ENCODE measurements at regions not wholly inside any gene's neighbourhood (a gene's known extent, or its start where the extent isn't known, plus 50 kb on each side); places are given as distances from the start of the nearest gene placed in this dataset.
A peak's percentile ranks its signal among the peaks of the same experiment; 100 is the strongest.
"Not testable (repeated sequence)": the region's sequence is repeated elsewhere in the genome, so short reads cannot be mapped to it uniquely, and the experiment has no call there.

DNA sequence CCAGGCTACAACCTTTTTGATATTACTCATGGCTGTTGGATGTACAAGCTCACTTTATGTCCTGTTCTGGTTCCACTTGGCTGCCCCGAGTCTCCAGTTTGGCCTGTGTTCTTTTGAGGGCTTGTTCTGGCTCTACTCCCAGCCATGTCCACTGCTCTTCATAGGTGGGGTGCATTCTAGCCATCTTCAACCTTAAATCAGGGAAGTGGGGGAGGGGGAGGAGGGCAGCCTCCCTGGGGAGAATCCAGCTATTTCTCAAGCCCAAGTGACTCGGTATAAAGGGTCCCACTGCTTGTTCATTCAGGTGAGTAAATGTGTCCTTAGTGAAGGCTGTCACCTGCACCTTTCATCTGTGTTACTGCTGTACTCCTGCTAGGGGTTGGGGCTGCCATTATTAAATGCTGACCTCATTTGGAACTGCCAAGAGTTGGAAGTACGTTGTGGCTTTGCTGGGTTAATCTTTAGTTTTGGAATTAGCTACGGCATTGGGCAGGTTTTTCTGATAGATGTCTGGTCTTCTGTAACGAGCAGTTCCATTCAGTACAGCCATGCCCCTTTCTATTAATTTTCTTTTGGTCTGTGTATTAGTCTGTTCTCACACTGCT lies 255.8 kb downstream of the GOLGA6L6 start:
- not testable (repeated sequence) for DNase-seq

GRCh38 chr15:20284891-20285535 lies 256.6 kb downstream of the GOLGA6L6 start:
- H3K4me1 ChIP-seq (ENCODE audit: control insufficient read depth, insufficient read depth, low read length, poor library complexity, severe bottlenecking); H3K9me3 Mint-ChIP-seq; H3K27ac Mint-ChIP-seq; H3K36me3 Mint-ChIP-seq; H3K4me3 ChIP-seq (ENCODE audit: low read depth, low read length); H3K36me3 ChIP-seq (ENCODE audit: control insufficient read depth, insufficient read depth, low read length); H3K27ac ChIP-seq (ENCODE audit: insufficient read depth, low read length, poor library complexity, severe bottlenecking); H3K4me3 Mint-ChIP-seq; DNase-seq; H3K9me3 ChIP-seq (ENCODE audit: control insufficient read depth in 2 of 2, low read length in 2 of 2); H3K4me1 Mint-ChIP-seq; H3K27me3 Mint-ChIP-seq; ATAC-seq (ENCODE audit: low read depth in 2 of 2); H3K27me3 ChIP-seq (ENCODE audit: control insufficient read depth, insufficient read depth, low read length): not testable (repeated sequence)

More for the DNA sequence above, 255.8 kb downstream of the GOLGA6L6 start:
- H3K9me3 ChIP-seq (ENCODE audit: control insufficient read depth in 2 of 2, low read length in 2 of 2); H3K27me3 ChIP-seq (ENCODE audit: control insufficient read depth, insufficient read depth, low read length); ATAC-seq (ENCODE audit: low read depth in 2 of 2); H3K27me3 Mint-ChIP-seq; H3K4me3 ChIP-seq (ENCODE audit: low read depth, low read length); H3K4me1 ChIP-seq (ENCODE audit: control insufficient read depth, insufficient read depth, low read length, poor library complexity, severe bottlenecking); H3K36me3 Mint-ChIP-seq; H3K4me1 Mint-ChIP-seq; H3K9me3 Mint-ChIP-seq; H3K27ac Mint-ChIP-seq; H3K36me3 ChIP-seq (ENCODE audit: control insufficient read depth, insufficient read depth, low read length); H3K27ac ChIP-seq (ENCODE audit: insufficient read depth, low read length, poor library complexity, severe bottlenecking); H3K4me3 Mint-ChIP-seq: not testable (repeated sequence)

- not testable (repeated sequence) for H3K36me3 Mint-ChIP-seq; ATAC-seq (ENCODE audit: low read depth in 2 of 2); H3K27me3 ChIP-seq (ENCODE audit: control insufficient read depth, insufficient read depth, low read length)
These were observed 257.9 kb downstream of the GOLGA6L6 start for GRCh38 chr15:20283651-20284050.

DNA sequence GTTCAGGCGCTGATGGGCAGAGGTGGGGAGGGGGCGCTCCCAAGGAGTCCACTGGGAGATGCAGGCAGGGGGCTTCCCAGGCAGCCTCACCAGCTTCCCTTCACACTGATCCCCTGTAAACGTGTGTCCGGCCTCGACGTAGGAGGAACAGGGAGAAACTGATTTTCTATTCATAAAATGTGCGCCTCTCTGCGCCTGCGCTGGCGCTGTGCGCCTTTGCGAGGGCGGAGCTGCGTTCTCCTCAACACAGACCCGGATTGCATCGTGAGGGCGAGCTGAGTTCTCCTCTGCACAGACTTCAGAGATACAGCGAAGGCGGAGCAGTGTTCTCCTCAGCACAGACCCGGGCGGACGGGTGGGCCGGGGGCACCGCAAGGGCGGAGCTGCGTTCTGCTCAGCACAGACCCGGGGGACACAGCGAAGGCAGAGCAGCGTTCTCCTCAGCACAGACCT lies 259.1 kb downstream of the GOLGA6L6 start:
- H3K36me3 ChIP-seq (ENCODE audit: control insufficient read depth, insufficient read depth, low read length); H3K4me1 ChIP-seq (ENCODE audit: control insufficient read depth, insufficient read depth, low read length, poor library complexity, severe bottlenecking); H3K27ac ChIP-seq (ENCODE audit: insufficient read depth, low read length, poor library complexity, severe bottlenecking); H3K4me3 Mint-ChIP-seq; H3K27ac Mint-ChIP-seq; ATAC-seq (ENCODE audit: low read depth in 2 of 2); H3K27me3 Mint-ChIP-seq; H3K27me3 ChIP-seq (ENCODE audit: control insufficient read depth, insufficient read depth, low read length); H3K9me3 ChIP-seq (ENCODE audit: control insufficient read depth in 2 of 2, low read length in 2 of 2); DNase-seq; H3K9me3 Mint-ChIP-seq; H3K36me3 Mint-ChIP-seq; H3K4me1 Mint-ChIP-seq; H3K4me3 ChIP-seq (ENCODE audit: low read depth, low read length): not testable (repeated sequence)

More at GRCh38 chr15:20283651-20284050, 257.9 kb downstream of the GOLGA6L6 start:
- H3K4me1 Mint-ChIP-seq; H3K27me3 Mint-ChIP-seq; H3K27ac Mint-ChIP-seq; H3K9me3 Mint-ChIP-seq; H3K27ac ChIP-seq (ENCODE audit: insufficient read depth, low read length, poor library complexity, severe bottlenecking); H3K36me3 ChIP-seq (ENCODE audit: control insufficient read depth, insufficient read depth, low read length); H3K9me3 ChIP-seq (ENCODE audit: control insufficient read depth in 2 of 2, low read length in 2 of 2); DNase-seq; H3K4me1 ChIP-seq (ENCODE audit: control insufficient read depth, insufficient read depth, low read length, poor library complexity, severe bottlenecking); H3K4me3 ChIP-seq (ENCODE audit: low read depth, low read length); H3K4me3 Mint-ChIP-seq: not testable (repeated sequence)

GRCh38 chr15:20281567-20282275 lies 259.9 kb downstream of the GOLGA6L6 start:
- not testable (repeated sequence) for H3K4me1 ChIP-seq (ENCODE audit: control insufficient read depth, insufficient read depth, low read length, poor library complexity, severe bottlenecking); H3K36me3 Mint-ChIP-seq; H3K9me3 ChIP-seq (ENCODE audit: control insufficient read depth in 2 of 2, low read length in 2 of 2); H3K27me3 ChIP-seq (ENCODE audit: control insufficient read depth, insufficient read depth, low read length); H3K4me1 Mint-ChIP-seq; H3K9me3 Mint-ChIP-seq; H3K4me3 Mint-ChIP-seq; H3K27me3 Mint-ChIP-seq; H3K36me3 ChIP-seq (ENCODE audit: control insufficient read depth, insufficient read depth, low read length); DNase-seq; ATAC-seq (ENCODE audit: low read depth in 2 of 2); H3K27ac ChIP-seq (ENCODE audit: insufficient read depth, low read length, poor library complexity, severe bottlenecking); H3K4me3 ChIP-seq (ENCODE audit: low read depth, low read length); H3K27ac Mint-ChIP-seq

- Mint-ChIP-seq H3K4me3 (no peak overlapping the region), H3K27me3 (no peaks in the 10 kb centered on the region), H3K9me3 (no peaks in the 10 kb centered on the region), H3K4me1 (no peaks in the 10 kb centered on the region), H3K27ac (no peak overlapping the region), H3K36me3 (no peaks in the 10 kb centered on the region)
- H3K36me3 ChIP-seq (ENCODE audit: control insufficient read depth, insufficient read depth, low read length), result no peaks in the 10 kb centered on the region
- H3K4me3 ChIP-seq (ENCODE audit: low read depth, low read length), result no peak overlapping the region
- peak in 1 of 2 donors; percentile 16 for ATAC-seq (ENCODE audit: low read depth in 2 of 2)
- peaks cover 1% of the 10 kb centered on the region for H3K27me3 ChIP-seq (ENCODE audit: control insufficient read depth, insufficient read depth, low read length)
- no peak for DNase-seq
- H3K4me1 ChIP-seq (ENCODE audit: control insufficient read depth, insufficient read depth, low read length, poor library complexity, severe bottlenecking), result no peaks in the 10 kb centered on the region
- H3K27ac ChIP-seq (ENCODE audit: insufficient read depth, low read length, poor library complexity, severe bottlenecking), result no peak overlapping the region
- no peaks in the 10 kb centered on the region for H3K9me3 ChIP-seq (ENCODE audit: control insufficient read depth in 2 of 2, low read length in 2 of 2)
These were observed 260.6 kb downstream of the GOLGA6L6 start for GRCh38 chr15:20280933-20281463.

DNA sequence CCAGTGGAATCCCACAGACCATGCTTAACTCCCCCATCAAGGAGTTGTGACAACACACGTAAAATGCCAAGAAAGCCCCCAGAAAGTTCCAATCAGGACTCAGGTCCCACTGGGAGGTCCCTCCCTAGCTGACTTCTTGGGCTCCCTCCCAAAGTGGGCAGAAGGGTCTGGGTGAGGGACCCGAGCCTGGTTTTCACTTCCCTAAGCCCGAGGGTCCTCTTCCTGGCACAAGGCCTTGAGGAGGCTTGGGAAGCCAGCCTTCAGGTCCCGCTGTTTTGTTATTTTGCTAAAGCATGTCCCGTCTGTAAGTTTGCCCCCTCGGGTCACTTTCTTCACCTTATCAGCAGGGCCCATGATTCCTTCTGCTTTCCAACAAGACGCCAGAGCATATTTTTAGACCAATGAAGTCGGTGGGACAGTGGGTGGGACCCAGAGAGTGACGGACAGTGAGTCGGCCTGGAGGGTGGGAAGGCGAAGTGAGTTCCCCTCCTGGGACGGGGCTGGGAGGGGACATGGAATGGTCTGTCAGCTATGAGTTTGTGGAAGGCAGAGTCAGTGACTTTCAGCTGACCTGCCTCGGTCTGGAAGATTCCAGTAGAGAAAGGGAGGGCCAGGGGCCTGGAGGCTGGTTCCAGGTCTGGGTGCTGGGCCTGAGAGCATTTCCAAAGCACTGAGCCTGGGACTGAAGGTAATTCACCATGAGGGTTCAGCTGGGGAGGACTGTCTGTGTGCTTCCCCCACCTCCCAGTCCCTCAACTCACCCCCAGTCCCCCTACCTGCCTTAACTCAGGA lies 261.3 kb downstream of the GOLGA6L6 start:
- DNase-seq; H3K4me1 Mint-ChIP-seq; H3K4me1 ChIP-seq (ENCODE audit: control insufficient read depth, insufficient read depth, low read length, poor library complexity, severe bottlenecking); H3K9me3 Mint-ChIP-seq; H3K4me3 Mint-ChIP-seq; H3K4me3 ChIP-seq (ENCODE audit: low read depth, low read length); H3K27ac ChIP-seq (ENCODE audit: insufficient read depth, low read length, poor library complexity, severe bottlenecking); ATAC-seq (ENCODE audit: low read depth in 2 of 2); H3K36me3 Mint-ChIP-seq; H3K27me3 Mint-ChIP-seq; H3K9me3 ChIP-seq (ENCODE audit: control insufficient read depth in 2 of 2, low read length in 2 of 2); H3K27me3 ChIP-seq (ENCODE audit: control insufficient read depth, insufficient read depth, low read length); H3K36me3 ChIP-seq (ENCODE audit: control insufficient read depth, insufficient read depth, low read length); H3K27ac Mint-ChIP-seq: not testable (repeated sequence)
